ENCODE measurements at regions not wholly inside any gene's neighbourhood (a gene's known extent, or its start where the extent isn't known, plus 50 kb on each side); places are given as distances from the start of the nearest gene placed in this dataset.
A peak's percentile ranks its signal among the peaks of the same experiment; 100 is the strongest.

DNA sequence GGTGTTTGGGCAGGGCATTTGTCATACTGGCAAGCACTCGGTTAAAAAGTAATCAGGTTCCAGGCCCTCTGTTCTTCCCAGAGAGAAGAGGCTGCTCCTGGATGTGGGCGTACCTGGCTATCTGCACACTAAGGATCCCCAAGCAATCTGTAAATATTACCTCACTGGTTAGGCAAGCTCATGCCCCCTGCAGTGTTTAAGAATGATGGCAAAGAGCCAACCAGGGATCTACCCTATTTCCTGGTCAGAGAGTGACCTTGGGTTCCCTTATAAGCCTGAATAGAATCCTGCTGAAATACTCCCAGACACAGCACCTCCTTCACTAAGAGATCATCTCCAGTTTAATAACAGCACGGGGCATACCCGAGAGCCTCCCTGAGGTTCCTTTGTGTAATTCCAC, 181.2 kb downstream of the PIK3R1 start:
- H3K9me3 Mint-ChIP-seq, result no peaks in the 10 kb centered on the region
- Histone ChIP-seq H3K27ac (ENCODE audit: low read length) (no peak overlapping the region), H3K9me3 (ENCODE audit: control insufficient read depth, insufficient read depth, low read length) (peaks cover 3% of the 10 kb centered on the region), H3K27me3 (ENCODE audit: control insufficient read depth, insufficient read depth, low read length) (no peaks in the 10 kb centered on the region), H3K4me1 (ENCODE audit: control insufficient read depth, insufficient read depth, low read length) (peaks cover 21% of the 10 kb centered on the region), H3K36me3 (ENCODE audit: control insufficient read depth, insufficient read depth, low read length) (no peaks in the 10 kb centered on the region), H3K4me3 (ENCODE audit: low read length) (no peak overlapping the region)
- H3K4me1 Mint-ChIP-seq, result peaks cover 29 to 33% of the 10 kb centered on the region in 2 donors
- no peaks in the 10 kb centered on the region for H3K36me3 Mint-ChIP-seq
- WGBS (ENCODE audit: insufficient coverage), result 95% methylated on average over 4 of the region's 4 CpGs
- intact Hi-C loops (cut with micrococcal nuclease), result no loop called here
- TF ChIP-seq, protein P1, sequence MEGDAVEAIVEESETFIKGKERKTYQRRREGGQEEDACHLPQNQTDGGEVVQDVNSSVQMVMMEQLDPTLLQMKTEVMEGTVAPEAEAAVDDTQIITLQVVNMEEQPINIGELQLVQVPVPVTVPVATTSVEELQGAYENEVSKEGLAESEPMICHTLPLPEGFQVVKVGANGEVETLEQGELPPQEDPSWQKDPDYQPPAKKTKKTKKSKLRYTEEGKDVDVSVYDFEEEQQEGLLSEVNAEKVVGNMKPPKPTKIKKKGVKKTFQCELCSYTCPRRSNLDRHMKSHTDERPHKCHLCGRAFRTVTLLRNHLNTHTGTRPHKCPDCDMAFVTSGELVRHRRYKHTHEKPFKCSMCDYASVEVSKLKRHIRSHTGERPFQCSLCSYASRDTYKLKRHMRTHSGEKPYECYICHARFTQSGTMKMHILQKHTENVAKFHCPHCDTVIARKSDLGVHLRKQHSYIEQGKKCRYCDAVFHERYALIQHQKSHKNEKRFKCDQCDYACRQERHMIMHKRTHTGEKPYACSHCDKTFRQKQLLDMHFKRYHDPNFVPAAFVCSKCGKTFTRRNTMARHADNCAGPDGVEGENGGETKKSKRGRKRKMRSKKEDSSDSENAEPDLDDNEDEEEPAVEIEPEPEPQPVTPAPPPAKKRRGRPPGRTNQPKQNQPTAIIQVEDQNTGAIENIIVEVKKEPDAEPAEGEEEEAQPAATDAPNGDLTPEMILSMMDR (IDR thresholded peaks at IDR 0.05), result no peak
- no peak overlapping the region for H3K4me3 Mint-ChIP-seq
- H3K27ac Mint-ChIP-seq, result no peak overlapping the region
- ATAC-seq (no peak), DNase-seq (no peak)
- no peaks in the 10 kb centered on the region for H3K27me3 Mint-ChIP-seq (ENCODE audit: low read depth in 2 of 2)

DNA sequence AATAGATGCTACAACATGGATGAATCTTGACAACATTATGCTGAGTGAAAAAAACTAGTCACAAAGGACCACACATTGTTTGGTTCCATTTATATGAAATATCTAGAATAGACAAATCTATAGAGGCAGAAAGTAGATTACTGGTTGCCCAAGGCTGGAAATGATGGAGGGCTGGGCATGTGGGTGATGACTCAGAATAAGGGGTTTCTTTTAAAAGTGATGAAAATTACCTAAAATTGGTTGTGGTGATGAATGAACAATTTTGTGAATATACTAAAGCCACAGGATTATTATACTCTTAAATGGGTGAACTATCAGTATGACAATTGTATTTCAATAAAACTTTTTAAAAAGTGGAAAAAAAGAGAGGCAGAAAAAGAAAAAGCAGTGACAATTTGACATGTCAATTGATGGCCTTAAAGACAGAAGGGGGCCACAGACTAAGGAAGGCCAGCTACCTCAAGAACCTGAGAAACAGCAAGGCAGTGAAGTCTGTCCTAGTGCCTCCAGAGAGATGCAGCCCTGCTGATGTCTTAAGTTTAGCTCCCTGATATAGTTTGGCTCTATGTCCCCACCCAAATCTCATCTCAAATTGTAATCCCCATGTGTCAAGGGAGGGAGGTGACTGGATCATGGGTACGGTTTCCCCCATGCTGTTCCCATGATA, 182.7 kb downstream of the PIK3R1 start:
- no peak overlapping the region for H3K4me3 ChIP-seq (ENCODE audit: low read length)
- no peak overlapping the region for H3K27ac ChIP-seq (ENCODE audit: low read length)
- H3K36me3 ChIP-seq (ENCODE audit: control insufficient read depth, insufficient read depth, low read length), result no peaks in the 10 kb centered on the region
- DNase-seq (no peak), ATAC-seq (no peak)
- H3K27me3 ChIP-seq (ENCODE audit: control insufficient read depth, insufficient read depth, low read length), result no peaks in the 10 kb centered on the region
- Mint-ChIP-seq H3K36me3 (no peaks in the 10 kb centered on the region), H3K4me1 (peaks cover 18 to 19% of the 10 kb centered on the region in 2 donors), H3K27me3 (ENCODE audit: low read depth in 2 of 2) (no peaks in the 10 kb centered on the region), H3K27ac (no peak overlapping the region), H3K9me3 (no peaks in the 10 kb centered on the region), H3K4me3 (no peak overlapping the region)
- intact Hi-C loops (cut with micrococcal nuclease), result no loop called here
- no CpG with 5 or more reads among the region's 1 CpG for WGBS (ENCODE audit: insufficient coverage)
- TF ChIP-seq, protein P1 (IDR thresholded peaks at IDR 0.05), result no peak
- H3K9me3 ChIP-seq (ENCODE audit: control insufficient read depth, insufficient read depth, low read length), result peaks cover 3% of the 10 kb centered on the region
- H3K4me1 ChIP-seq (ENCODE audit: control insufficient read depth, insufficient read depth, low read length), result peaks cover 10% of the 10 kb centered on the region

DNA sequence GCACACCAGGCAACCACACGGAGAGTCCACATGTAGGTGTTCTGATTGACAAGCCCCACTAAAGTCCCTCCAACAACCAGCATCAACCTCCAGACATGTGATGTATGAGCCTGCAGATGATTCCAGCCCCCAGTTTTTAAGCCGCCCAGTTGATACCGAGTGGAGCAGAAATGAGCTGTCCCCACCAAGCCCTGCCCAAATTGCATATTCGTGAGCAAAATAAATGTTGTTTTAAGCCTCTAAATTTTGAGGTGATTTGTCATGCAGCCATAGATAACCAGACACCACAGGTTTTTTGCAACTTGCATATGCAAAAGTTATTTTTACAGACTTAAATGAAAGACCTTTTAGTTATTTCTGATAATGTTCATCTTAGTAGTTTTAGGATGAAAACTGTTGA, 187.7 kb downstream of the PIK3R1 start:
- Mint-ChIP-seq H3K4me3 (no peak overlapping the region), H3K36me3 (no peaks in the 10 kb centered on the region), H3K27me3 (ENCODE audit: low read depth in 2 of 2) (no peaks in the 10 kb centered on the region), H3K9me3 (no peaks in the 10 kb centered on the region), H3K4me1 (peaks cover 30 to 31% of the 10 kb centered on the region in 2 donors), H3K27ac (no peak overlapping the region)
- 93% methylated on average over 4 of the region's 4 CpGs for WGBS (ENCODE audit: insufficient coverage)
- Histone ChIP-seq H3K36me3 (ENCODE audit: control insufficient read depth, insufficient read depth, low read length) (no peaks in the 10 kb centered on the region), H3K27me3 (ENCODE audit: control insufficient read depth, insufficient read depth, low read length) (no peaks in the 10 kb centered on the region), H3K4me3 (ENCODE audit: low read length) (no peak overlapping the region), H3K27ac (ENCODE audit: low read length) (no peak overlapping the region), H3K4me1 (ENCODE audit: control insufficient read depth, insufficient read depth, low read length) (peaks cover 21% of the 10 kb centered on the region), H3K9me3 (ENCODE audit: control insufficient read depth, insufficient read depth, low read length) (peaks cover 3% of the 10 kb centered on the region)
- no peak for ATAC-seq
- TF ChIP-seq, protein P1 (IDR thresholded peaks at IDR 0.05), result no peak
- intact Hi-C loops (cut with micrococcal nuclease), result no loop called here
- DNase-seq, result no peak

DNA sequence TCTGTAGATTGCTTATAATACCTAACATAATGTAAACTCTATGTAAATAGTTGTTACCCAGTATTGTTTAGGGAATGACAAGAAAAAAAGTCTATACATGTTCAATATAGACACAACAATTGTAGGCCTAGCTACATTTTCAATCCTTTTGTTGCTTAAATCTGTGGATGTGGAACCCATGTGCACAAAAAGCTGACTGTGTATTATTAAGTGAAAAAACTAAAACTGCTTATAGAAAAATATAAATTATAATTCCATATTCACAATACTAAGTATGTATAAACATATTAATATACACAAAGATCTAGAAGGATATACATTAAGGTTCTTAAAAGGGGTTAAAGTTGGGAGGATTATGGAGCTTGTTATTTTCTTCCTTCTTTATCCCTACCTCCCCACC, 188.7 kb downstream of the PIK3R1 start:
- H3K36me3 ChIP-seq (ENCODE audit: control insufficient read depth, insufficient read depth, low read length), result no peaks in the 10 kb centered on the region
- ATAC-seq, result no peak
- peaks cover 3% of the 10 kb centered on the region for H3K9me3 ChIP-seq (ENCODE audit: control insufficient read depth, insufficient read depth, low read length)
- Mint-ChIP-seq H3K4me3 (peak overlapping the region; percentile 70), H3K36me3 (no peaks in the 10 kb centered on the region), H3K9me3 (no peaks in the 10 kb centered on the region), H3K27me3 (ENCODE audit: low read depth in 2 of 2) (no peaks in the 10 kb centered on the region), H3K4me1 (peaks cover 30 to 31% of the 10 kb centered on the region in 2 donors), H3K27ac (peak overlapping the region; percentile 67 to 88)
- TF ChIP-seq, protein P1 (IDR thresholded peaks at IDR 0.05), result no peak
- intact Hi-C loops (cut with micrococcal nuclease), result no loop called here
- no peak overlapping the region for H3K27ac ChIP-seq (ENCODE audit: low read length)
- peaks cover 21% of the 10 kb centered on the region for H3K4me1 ChIP-seq (ENCODE audit: control insufficient read depth, insufficient read depth, low read length)
- no peak for DNase-seq
- no peak overlapping the region for H3K4me3 ChIP-seq (ENCODE audit: low read length)
- no peaks in the 10 kb centered on the region for H3K27me3 ChIP-seq (ENCODE audit: control insufficient read depth, insufficient read depth, low read length)
